AG10803 (cell line): ENCODE measurements at regions not wholly inside any gene's neighbourhood (a gene's known extent, or its start where the extent isn't known, plus 50 kb on each side); places are given as distances from the start of the nearest gene placed in this dataset.
"Not testable (repeated sequence)": the region's sequence is repeated elsewhere in the genome, so short reads cannot be mapped to it uniquely, and the experiment has no call there.

Source experiments
- DNase-seq: peaks from one replicate; pipeline ENCODE4 v3.0.0; 2010; ENCODE audit warnings: low read depth
- H3K4me3 ChIP-seq: 2 replicates; pipeline ENCODE4 v1.5.1; 2011; ENCODE audit warnings: mild to moderate bottlenecking, low read length, control low read depth
- TF ChIP-seq, protein P1 (sequence below): conservative IDR thresholded peaks from 2 replicates; pipeline ENCODE4 v1.5.1; 2011; ENCODE audit warnings: mild to moderate bottlenecking, low read length, control low read depth, inconsistent platforms

DNA sequence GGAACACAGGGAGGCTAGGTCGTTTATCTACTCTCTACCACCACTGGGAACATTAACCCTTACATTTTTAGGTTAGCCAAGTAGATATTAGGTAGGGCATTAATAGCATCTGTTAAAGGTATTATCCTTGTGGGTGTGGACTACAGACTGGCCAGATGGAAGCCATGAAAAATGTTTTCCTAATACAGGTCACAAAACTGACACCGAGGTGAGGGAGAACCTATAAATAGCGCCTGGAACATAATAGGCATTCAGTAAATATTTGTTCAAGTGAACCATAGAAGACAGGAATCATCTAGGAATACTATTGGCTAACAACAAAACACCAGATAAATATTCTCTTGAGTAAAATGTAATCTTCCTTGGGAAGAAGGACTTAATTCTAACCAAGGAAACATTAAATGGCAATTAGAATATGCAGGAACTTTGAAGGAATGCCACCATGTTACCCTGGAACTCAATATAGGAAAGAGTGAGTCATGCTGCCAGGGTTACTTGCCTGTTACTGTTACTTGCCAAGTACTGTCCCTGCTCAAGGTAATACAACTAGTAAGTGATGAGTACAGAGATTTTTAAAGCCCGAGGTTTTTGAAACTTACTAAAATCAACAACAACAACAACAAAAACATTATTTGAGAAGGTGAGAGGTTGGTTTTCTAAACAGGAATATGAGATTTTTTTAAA, 79.0 kb downstream of the SOX3 start:
- no peak overlapping the region for H3K4me3 ChIP-seq
- TF ChIP-seq, protein P1, sequence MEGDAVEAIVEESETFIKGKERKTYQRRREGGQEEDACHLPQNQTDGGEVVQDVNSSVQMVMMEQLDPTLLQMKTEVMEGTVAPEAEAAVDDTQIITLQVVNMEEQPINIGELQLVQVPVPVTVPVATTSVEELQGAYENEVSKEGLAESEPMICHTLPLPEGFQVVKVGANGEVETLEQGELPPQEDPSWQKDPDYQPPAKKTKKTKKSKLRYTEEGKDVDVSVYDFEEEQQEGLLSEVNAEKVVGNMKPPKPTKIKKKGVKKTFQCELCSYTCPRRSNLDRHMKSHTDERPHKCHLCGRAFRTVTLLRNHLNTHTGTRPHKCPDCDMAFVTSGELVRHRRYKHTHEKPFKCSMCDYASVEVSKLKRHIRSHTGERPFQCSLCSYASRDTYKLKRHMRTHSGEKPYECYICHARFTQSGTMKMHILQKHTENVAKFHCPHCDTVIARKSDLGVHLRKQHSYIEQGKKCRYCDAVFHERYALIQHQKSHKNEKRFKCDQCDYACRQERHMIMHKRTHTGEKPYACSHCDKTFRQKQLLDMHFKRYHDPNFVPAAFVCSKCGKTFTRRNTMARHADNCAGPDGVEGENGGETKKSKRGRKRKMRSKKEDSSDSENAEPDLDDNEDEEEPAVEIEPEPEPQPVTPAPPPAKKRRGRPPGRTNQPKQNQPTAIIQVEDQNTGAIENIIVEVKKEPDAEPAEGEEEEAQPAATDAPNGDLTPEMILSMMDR: no peak
- no peak for DNase-seq

DNA sequence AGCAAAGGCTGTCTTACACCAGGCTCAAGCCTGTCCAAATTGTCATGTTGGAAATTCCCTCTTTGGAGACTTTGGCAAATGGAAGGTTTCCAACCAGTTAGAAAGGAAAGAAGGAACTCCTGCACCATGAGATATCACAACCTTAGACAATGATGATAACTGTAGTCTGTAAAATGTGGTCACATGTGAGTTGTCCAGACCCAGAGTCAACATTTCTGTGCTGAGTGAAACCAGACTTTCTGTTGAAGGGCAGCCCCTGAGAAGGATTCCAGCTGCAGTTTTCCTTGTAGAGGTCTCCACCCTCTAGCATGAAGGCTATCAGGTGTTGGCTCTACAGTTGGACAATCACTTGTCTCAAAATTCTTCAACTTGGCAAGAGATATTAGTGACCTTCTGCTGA, 82.4 kb downstream of the SOX3 start:
- H3K4me3 ChIP-seq: no peak overlapping the region
- TF ChIP-seq, protein P1: no peak
- DNase-seq: no peak

DNA sequence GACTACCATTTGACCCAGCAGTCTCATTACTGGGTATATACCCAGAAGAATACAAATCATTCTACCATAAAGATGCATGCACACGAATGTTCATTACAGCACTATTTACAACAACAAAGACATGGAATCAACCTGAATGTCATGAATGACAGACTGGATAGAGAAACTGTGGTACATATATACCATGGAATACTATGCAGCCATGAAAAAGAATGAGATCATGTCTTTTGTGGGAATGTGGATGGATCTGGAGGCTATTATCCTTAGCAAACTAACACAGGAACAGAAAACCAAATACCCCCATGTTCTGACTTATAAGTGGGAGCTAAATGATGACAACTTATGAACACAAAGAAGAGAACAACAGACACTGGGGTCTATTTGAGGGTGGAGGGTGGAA, 102.7 kb downstream of the SOX3 start:
- not testable (repeated sequence) for H3K4me3 ChIP-seq, DNase-seq

DNA sequence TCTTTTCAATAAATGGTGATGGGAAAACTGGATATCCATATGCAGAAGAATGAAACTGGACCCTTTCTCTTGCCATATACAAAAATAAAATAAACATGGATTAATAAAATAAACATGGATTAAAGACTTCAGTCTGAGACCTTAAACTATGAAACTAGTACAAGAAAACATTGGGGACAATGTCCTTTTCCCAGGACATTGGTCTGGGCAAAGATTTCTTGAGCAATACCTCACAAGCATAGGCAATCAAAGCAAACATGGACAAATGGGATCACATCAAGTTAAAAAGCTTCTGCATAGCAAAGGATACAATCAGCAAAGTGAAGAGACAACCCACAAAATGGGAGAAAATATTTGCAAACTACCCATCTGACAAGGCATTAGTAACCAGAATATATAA, 108.5 kb downstream of the SOX3 start:
- DNase-seq: not testable (repeated sequence)

DNA sequence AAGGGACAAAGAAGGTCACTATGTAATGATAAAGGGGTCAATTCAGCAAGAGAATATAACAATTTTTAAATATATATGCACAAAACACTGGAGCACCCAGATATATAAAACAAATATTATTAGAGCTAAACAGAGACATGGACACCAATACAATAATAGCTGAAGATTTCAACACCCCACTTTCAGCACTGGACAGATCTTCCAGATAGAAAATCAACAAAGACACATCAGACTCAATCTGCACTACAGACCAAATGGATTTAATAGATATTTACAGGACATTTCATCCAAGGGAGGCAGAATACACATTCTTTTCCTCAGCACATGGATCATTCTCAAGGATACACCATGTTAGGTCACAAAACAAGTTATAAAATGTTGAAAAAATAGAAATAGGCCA, 111.4 kb downstream of the SOX3 start:
- no peak for DNase-seq
- TF ChIP-seq, protein P1: no peak

More for the DNA sequence above, 108.5 kb downstream of the SOX3 start:
- not testable (repeated sequence) for H3K4me3 ChIP-seq

DNA sequence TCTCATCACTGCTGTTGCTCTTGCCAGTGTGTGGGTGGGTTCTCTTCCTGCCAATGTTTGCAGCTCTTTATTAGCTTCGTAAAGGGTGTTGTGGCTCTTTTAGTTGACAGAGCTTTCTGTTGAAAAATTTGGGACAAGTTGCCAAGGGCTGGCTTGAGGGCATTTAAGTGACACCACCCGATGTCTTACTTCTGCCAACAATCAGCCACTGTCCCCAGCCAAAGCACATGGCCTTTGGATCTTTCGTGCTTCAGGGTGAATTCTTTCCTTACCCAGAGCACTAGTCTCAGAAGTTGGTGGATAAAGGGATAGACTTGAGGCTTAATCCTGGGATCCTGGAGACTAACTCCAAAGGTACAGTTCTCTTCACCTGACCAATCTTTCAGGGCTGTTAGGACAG, 113.6 kb downstream of the SOX3 start:
- no peak overlapping the region for H3K4me3 ChIP-seq
- DNase-seq: no peak
- TF ChIP-seq, protein P1: no peak

More for the DNA sequence above, 111.4 kb downstream of the SOX3 start:
- no peak overlapping the region for H3K4me3 ChIP-seq

DNA sequence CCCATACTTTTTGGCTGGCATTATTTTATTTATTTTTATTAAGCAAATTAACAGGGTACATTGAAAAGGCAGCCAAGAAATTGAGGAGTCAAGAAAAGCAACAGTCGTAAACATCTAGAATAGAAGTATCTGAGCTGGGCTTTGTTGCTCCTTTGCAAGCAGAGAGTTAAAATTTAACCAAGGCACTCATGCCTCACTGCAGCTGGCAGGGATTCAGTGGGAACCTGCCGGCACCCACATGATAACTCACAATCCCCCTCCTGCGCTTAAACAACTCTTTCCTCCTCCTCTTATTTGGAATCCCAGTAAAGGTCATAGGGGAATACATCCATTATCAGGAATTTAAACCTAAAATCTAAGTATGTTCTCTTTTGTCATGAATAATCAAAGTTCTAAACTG, 115.5 kb downstream of the SOX3 start:
- no peak overlapping the region for H3K4me3 ChIP-seq
- TF ChIP-seq, protein P1: no peak
- DNase-seq: no peak

DNA sequence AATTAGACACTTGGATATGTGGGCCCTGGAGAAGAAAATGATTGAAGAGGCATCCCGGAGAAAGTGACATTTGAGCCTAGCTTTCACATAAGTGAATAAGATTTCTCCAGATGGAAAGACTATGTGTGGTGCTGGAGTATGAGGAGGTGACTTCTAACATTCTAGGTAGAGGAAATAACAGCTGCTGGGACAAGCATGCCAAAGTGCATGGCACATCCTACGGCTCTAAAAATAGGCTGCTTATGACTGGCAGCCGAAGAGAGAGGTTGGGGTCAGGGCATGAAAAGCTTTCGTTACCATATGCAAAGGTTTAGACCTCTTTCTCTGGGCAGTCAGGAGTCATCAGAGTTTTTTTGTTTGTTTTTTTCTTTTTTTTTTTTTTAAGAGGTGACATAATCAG, 142.0 kb downstream of the SOX3 start:
- no peak overlapping the region for H3K4me3 ChIP-seq
- no peak for DNase-seq
- TF ChIP-seq, protein P1: no peak
